Cerebellar cortex (tissue), 1 donor: ENCODE measurements at regions not wholly inside any gene's neighbourhood (a gene's known extent, or its start where the extent isn't known, plus 50 kb on each side); places are given as distances from the start of the nearest gene placed in this dataset.

ENCODE experiments used
- DNase-seq: peaks from one replicate; pipeline ENCODE4 v3.0.0-alpha.2; 2015; ENCODE audit warnings: low spot score

- no peak for DNase-seq
Observed at GRCh38 chr11:19519912-19520641, 192.6 kb upstream of the NAV2 start.

- DNase-seq: no peak
Observed at GRCh38 chr11:19519353-19519752, 193.3 kb upstream of the NAV2 start.

- DNase-seq: no peak
Observed at GRCh38 chr11:19513253-19513652, 199.4 kb upstream of the NAV2 start.

- DNase-seq: no peak
Observed at GRCh38 chr11:19512618-19513017, 200.0 kb upstream of the NAV2 start.

- peak; percentile 13 for DNase-seq
Observed at GRCh38 chr11:19511413-19512183, 201.0 kb upstream of the NAV2 start.

GRCh38 chr11:19511066-19511412, 201.6 kb upstream of the NAV2 start:
- DNase-seq: no peak

GRCh38 chr11:19510468-19510867, 202.2 kb upstream of the NAV2 start:
- no peak for DNase-seq

GRCh38 chr11:19509215-19509614, 203.4 kb upstream of the NAV2 start:
- DNase-seq: no peak

- no peak for DNase-seq
Observed at GRCh38 chr11:19508165-19508564, 204.5 kb upstream of the NAV2 start.

- no peak for DNase-seq
Observed at GRCh38 chr11:19506816-19507486, 205.7 kb upstream of the NAV2 start.

- no peak for DNase-seq
Observed at GRCh38 chr11:19502691-19503253, 209.9 kb upstream of the NAV2 start.

- DNase-seq: no peak
Observed at GRCh38 chr11:19501631-19502030, 211.0 kb upstream of the NAV2 start.

- DNase-seq: no peak
Observed at GRCh38 chr11:19499999-19500398, 212.6 kb upstream of the NAV2 start.

- DNase-seq: no peak
Observed at GRCh38 chr11:19499026-19499669, 213.5 kb upstream of the NAV2 start.

- no peak for DNase-seq
Observed at GRCh38 chr11:19493446-19494213, 219.0 kb upstream of the NAV2 start.

GRCh38 chr11:19482319-19483100, 230.1 kb upstream of the NAV2 start:
- no peak for DNase-seq

- DNase-seq: no peak
Observed at GRCh38 chr11:19480540-19480939, 232.1 kb upstream of the NAV2 start.

- no peak for DNase-seq
Observed at GRCh38 chr11:19478891-19479290, 233.7 kb upstream of the NAV2 start.

GRCh38 chr11:19474954-19475721, 234.4 kb upstream of the E2F8 start:
- DNase-seq: no peak

GRCh38 chr11:19474211-19474610, 233.5 kb upstream of the E2F8 start:
- no peak for DNase-seq
